ENCODE measurements at regions not wholly inside any gene's neighbourhood (a gene's known extent, or its start where the extent isn't known, plus 50 kb on each side); places are given as distances from the start of the nearest gene placed in this dataset.

- Histone ChIP-seq H2AFZ (ENCODE audit: low read length) (no peak overlapping the region), H3K56ac (ENCODE audit: insufficient read length, low read depth, low read length) (no peak overlapping the region), H3K79me1 (ENCODE audit: insufficient read depth, low read depth, low read length, poor library complexity, severe bottlenecking) (no peaks in the 10 kb centered on the region), H4K20me1 (ENCODE audit: control insufficient read depth, insufficient read depth, insufficient read length) (no peaks in the 10 kb centered on the region), H3K4ac (ENCODE audit: low read depth, low read length) (no peak overlapping the region), H3K27ac (ENCODE audit: insufficient read length, low read depth, low read length) (no peak overlapping the region), H3K79me2 (ENCODE audit: insufficient read depth, low read length) (no peaks in the 10 kb centered on the region), H3K4me2 (ENCODE audit: insufficient read depth, insufficient read length, low read length) (no peak overlapping the region), H2BK20ac (ENCODE audit: low read depth, low read length, poor library complexity, severe bottlenecking) (no peak overlapping the region), H2BK15ac (ENCODE audit: low read depth, low read length) (no peak overlapping the region), H3K14ac (ENCODE audit: insufficient read depth, low read length) (no peak overlapping the region), H3K9ac (ENCODE audit: extremely low read depth, insufficient read length, low read length) (no peak overlapping the region), H2BK120ac (ENCODE audit: low read depth, low read length, poor library complexity, severe bottlenecking) (no peak overlapping the region), H2AK5ac (ENCODE audit: insufficient read length, low read length) (no peak overlapping the region), H3K23me2 (ENCODE audit: insufficient read length, low read depth, low read length, poor library complexity, severe bottlenecking) (no peaks in the 10 kb centered on the region), H3K4me1 (ENCODE audit: insufficient read depth, low read length) (no peaks in the 10 kb centered on the region; the same call in 1 of the 2 replicates), H4K5ac (ENCODE audit: insufficient read length, low read depth, low read length) (no peak overlapping the region), H3K23ac (ENCODE audit: insufficient read length, low read depth, low read length) (no peak overlapping the region), H3K18ac (ENCODE audit: insufficient read length, low read depth, low read length) (no peak overlapping the region), H3T11ph (ENCODE audit: low read length) (no peak overlapping the region), H4K91ac (ENCODE audit: insufficient read length, low read depth, low read length) (no peak overlapping the region), H2BK5ac (ENCODE audit: insufficient read length, low read length) (no peak overlapping the region), H3K9me3 (ENCODE audit: control insufficient read depth, low read depth, low read length) (no peaks in the 10 kb centered on the region), H3K27me3 (ENCODE audit: insufficient read depth, low read length) (no peaks in the 10 kb centered on the region), H2BK12ac (ENCODE audit: insufficient read length, low read depth, low read length) (no peak overlapping the region), H4K8ac (replicated peaks; ENCODE audit: insufficient read length, low read depth, low read length) (no peak overlapping the region)
- Mint-ChIP-seq H3K27me3 (ENCODE audit: low read depth) (peaks cover 30% of the 10 kb centered on the region), H3K4me1 (peaks cover 37 to 43% of the 10 kb centered on the region in 2 experiments), H3K4me3 (no peak overlapping the region), H3K36me3 (ENCODE audit: insufficient read depth in 1 of 3, low read depth in 3 of 3) (peaks cover 11 to 37% (median 18%) of the 10 kb centered on the region in 3 experiments), H3K9me3 (peaks cover 19 to 22% of the 10 kb centered on the region in 2 experiments; a peak in 4 of 5 replicates), H3K27ac (no peak overlapping the region; a peak in 1 of 7 replicates)
- no CpG with 5 or more reads among the region's 2 CpGs for WGBS (ENCODE audit: extremely low coverage, insufficient read length, low lambda C conversion rate)
- no peak for DNase-seq
- TF ChIP-seq CTCF (conservative IDR thresholded peaks at IDR 0.05): no peak
Measured at GRCh38 chr4:56218230-56218895, 168.9 kb downstream of the AASDH start.

Measured in H9 (cell line).